IMR-90 (cell line): ENCODE measurements at regions not wholly inside any gene's neighbourhood (a gene's known extent, or its start where the extent isn't known, plus 50 kb on each side); places are given as distances from the start of the nearest gene placed in this dataset.

ENCODE experiments used
- ATAC-seq: fragments of 200-7000 bp; cut with Tn5 transposase; 2 replicates; pipeline ENCODE4 v1.9.1; 2020; ENCODE audit warnings: low read depth, mild to moderate bottlenecking, moderate library complexity
- BruUV-seq: library from RNA; stranded (reverse); fragments of 400-500 nt; replicated peaks from 2 replicates; lab custom pipeline; 2021; lab: Mats Ljungman, UMichigan
- CTCF ChIA-PET: fragments of 300-600 bp; formaldehyde crosslinking; extraction: SDS; loops from one replicate; lab custom pipeline; 2021; ENCODE audit warnings: antibody characterized with exemption; lab: Yijun Ruan, JAX
- POLR2A ChIA-PET: fragments of 300-600 bp; sonication (Branson Sonifier 250); formaldehyde crosslinking; loops from one replicate; lab custom pipeline; 2022; ENCODE audit warnings: antibody characterized with exemption; ENCODE audit not compliant: unreplicated experiment; lab: Charles Lee
- DNase-seq: peaks from one replicate; pipeline ENCODE4 v3.0.0; 2013
- H2AFZ ChIP-seq: replicated peaks from 2 replicates; pipeline ENCODE3; 2013; ENCODE audit warnings: low read length, mild to moderate bottlenecking; ENCODE audit not compliant: poor library complexity
- H2AK5ac ChIP-seq: 2 replicates; pipeline ENCODE4 v1.6.1; 2013; ENCODE audit warnings: low read depth, low read length, inconsistent platforms
- H2AK9ac ChIP-seq: replicated peaks from 2 replicates; pipeline ENCODE3; 2013; ENCODE audit warnings: mild to moderate bottlenecking, low read depth, low read length, moderate library complexity; ENCODE audit not compliant: poor library complexity
- H2BK120ac ChIP-seq: 2 replicates; pipeline ENCODE4 v1.6.1; 2013; ENCODE audit warnings: low read depth, low read length, inconsistent platforms
- H2BK15ac ChIP-seq: 3 replicates; pipeline ENCODE4 v1.6.1; 2013; ENCODE audit warnings: low read depth, low read length, inconsistent platforms
- H2BK20ac ChIP-seq: 2 replicates; pipeline ENCODE4 v1.6.1; 2013; ENCODE audit warnings: low read depth, mild to moderate bottlenecking, inconsistent platforms, low read length, moderate library complexity
- H2BK5ac ChIP-seq: 2 replicates; pipeline ENCODE4 v1.6.1; 2013; ENCODE audit warnings: mild to moderate bottlenecking, low read depth, low read length, inconsistent platforms; ENCODE audit not compliant: poor library complexity, severe bottlenecking
- H3K14ac ChIP-seq: replicated peaks from 2 replicates; pipeline ENCODE4 v1.6.1; 2013; ENCODE audit warnings: low read depth, low read length, inconsistent platforms
- H3K18ac ChIP-seq: 2 replicates; pipeline ENCODE4 v1.6.1; 2013; ENCODE audit warnings: low read depth, low read length, control low read depth
- H3K23ac ChIP-seq: 2 replicates; pipeline ENCODE4 v1.6.1; 2013; ENCODE audit warnings: low read depth, low read length, inconsistent platforms
- H3K27ac ChIP-seq: 2 replicates; pipeline ENCODE4 v1.5.1; 2013; ENCODE audit warnings: mild to moderate bottlenecking, control low read depth, low read length; ENCODE audit not compliant: insufficient read depth
- H3K27me3 ChIP-seq: 2 replicates; pipeline ENCODE4 v1.6.1; 2013; ENCODE audit warnings: low read length; ENCODE audit not compliant: control insufficient read depth, insufficient read depth
- H3K36me3 ChIP-seq: 2 replicates; pipeline ENCODE4 v1.6.1; 2013; ENCODE audit warnings: low read length, mixed read lengths; ENCODE audit not compliant: control insufficient read depth, insufficient read depth
- H3K4ac ChIP-seq: 2 replicates; pipeline ENCODE4 v1.6.1; 2013; ENCODE audit warnings: low read depth, low read length, inconsistent platforms
- H3K4me1 ChIP-seq: 2 replicates; pipeline ENCODE4 v1.6.1; 2013; ENCODE audit warnings: low read length, mixed read lengths; ENCODE audit not compliant: control insufficient read depth, insufficient read depth
- H3K4me2 ChIP-seq: 2 replicates; pipeline ENCODE4 v1.6.1; 2013; ENCODE audit warnings: low read depth, mild to moderate bottlenecking, control low read depth, low read length, moderate library complexity
- H3K4me3 ChIP-seq: 2 replicates; pipeline ENCODE4 v1.5.1; 2013; ENCODE audit warnings: low read depth, mild to moderate bottlenecking, control low read depth, low read length, moderate library complexity; ENCODE audit not compliant: insufficient read depth
- H3K56ac ChIP-seq: 2 replicates; pipeline ENCODE4 v1.6.1; 2013; ENCODE audit warnings: low read length, inconsistent platforms; ENCODE audit not compliant: insufficient read depth; ENCODE audit errors: extremely low read depth
- H3K79me1 ChIP-seq, 2 experiments: 2 replicates each; pipeline ENCODE4 v1.6.1; 2013; ENCODE audit warnings: low read length in 2 of 2, inconsistent platforms in 1 of 2, low read depth in 1 of 2
- H3K9ac ChIP-seq: 2 replicates; pipeline ENCODE4 v1.6.1; 2013; ENCODE audit warnings: low read depth, low read length, control low read depth
- H3K9me1 ChIP-seq: 2 replicates; pipeline ENCODE4 v1.6.1; 2013; ENCODE audit warnings: low read length, inconsistent platforms; ENCODE audit not compliant: insufficient read depth
- H3K9me3 ChIP-seq: 2 replicates; pipeline ENCODE4 v1.6.1; 2013; ENCODE audit warnings: low read length; ENCODE audit not compliant: control insufficient read depth, insufficient read depth
- H4K20me1 ChIP-seq: 2 replicates; pipeline ENCODE4 v1.6.1; 2013; ENCODE audit warnings: low read length, inconsistent platforms; ENCODE audit not compliant: insufficient read depth
- H4K5ac ChIP-seq: 2 replicates; pipeline ENCODE4 v1.6.1; 2013; ENCODE audit warnings: mild to moderate bottlenecking, low read depth, low read length, control low read depth
- H4K8ac ChIP-seq, 2 experiments: 2 replicates each; pipeline ENCODE4 v1.6.1; 2013; ENCODE audit warnings: low read depth in 2 of 2, low read length in 2 of 2, control low read depth in 1 of 2, inconsistent platforms in 1 of 2
- H4K91ac ChIP-seq: 2 replicates; pipeline ENCODE4 v1.6.1; 2013; ENCODE audit warnings: low read depth, low read length, inconsistent platforms; ENCODE audit not compliant: insufficient read depth
- BHLHE40 ChIP-seq: fragments of 150-350 bp; IDR thresholded peaks from 2 replicates; pipeline ENCODE4 v1.6.1; 2016; ENCODE audit warnings: mild to moderate bottlenecking, low read depth, low read length
- CEBPB ChIP-seq: IDR thresholded peaks from 2 replicates; pipeline ENCODE4 v1.6.1; 2012; ENCODE audit warnings: low read depth, low read length, improper control_type of control experiment
- FOS ChIP-seq: fragments of 150-350 bp; IDR thresholded peaks from 2 replicates; pipeline ENCODE4 v1.6.1; 2016; ENCODE audit warnings: low read depth, low read length
- MAFK ChIP-seq: IDR thresholded peaks from 2 replicates; pipeline ENCODE4 v1.6.1; 2012; ENCODE audit warnings: low read depth, low read length, improper control_type of control experiment
- MXI1 ChIP-seq: IDR thresholded peaks from 2 replicates; pipeline ENCODE4 v1.6.1; 2012; ENCODE audit warnings: low read depth, mild to moderate bottlenecking, low read length, moderate library complexity, borderline replicate concordance
- POLR2A ChIP-seq: IDR thresholded peaks from 2 replicates; pipeline ENCODE4 v1.6.1; 2012; ENCODE audit warnings: mild to moderate bottlenecking, low read depth, low read length
- RAD21 ChIP-seq: IDR thresholded peaks from 2 replicates; pipeline ENCODE4 v1.6.1; 2012; ENCODE audit warnings: low read length, improper control_type of control experiment
- RCOR1 ChIP-seq: IDR thresholded peaks from 2 replicates; pipeline ENCODE4 v1.6.1; 2012; ENCODE audit warnings: mild to moderate bottlenecking, low read length, improper control_type of control experiment; ENCODE audit not compliant: insufficient replicate concordance
- RFX5 ChIP-seq: IDR thresholded peaks from 2 replicates; pipeline ENCODE4 v1.8.0; 2012; ENCODE audit warnings: low read depth, mild to moderate bottlenecking, low read length, moderate library complexity
- WGBS, 2 experiments: methylation state at CpG; one replicate each; pipeline versions ENCODE4 v1.1.5 to v1.1.7; 2013; ENCODE audit warnings: missing lambda C conversion rate in 2 of 2; ENCODE audit not compliant: insufficient read length in 1 of 2; ENCODE audit errors: extremely low coverage in 2 of 2; 5-methylcytosine and 5-hydroxymethylcytosine counted together
- dilution Hi-C: fragments of 300-500 bp; cut with HindIII; formaldehyde crosslinking; loops from one replicate; pipeline ENCODE4 v1.14.3; 2018; ENCODE audit warnings: low sequenced_read_pairs; ENCODE audit not compliant: unreplicated experiment
- in situ Hi-C: fragments of 300-500 bp; cut with MboI; formaldehyde crosslinking; loops from 3 replicates; pipeline ENCODE4 v1.14.3; 2019; ENCODE audit warnings: low sequenced_read_pairs, inconsistent platforms, mixed read lengths
- intact Hi-C: fragments of 100-400 bp; cut with micrococcal nuclease; formaldehyde crosslinking; loops from 2 replicates; pipeline ENCODE4 v1.10.0; 2022
- TF ChIP-seq, protein P1 (sequence below): fragments of 150-350 bp; IDR thresholded peaks from 2 replicates; pipeline ENCODE4 v1.6.1; 2017; ENCODE audit warnings: mild to moderate bottlenecking, antibody characterized with exemption, low read length, low read depth
- TF ChIP-seq, protein P2 (sequence below): conservative IDR thresholded peaks from 2 replicates; pipeline ENCODE4 v1.5.1; 2012; ENCODE audit warnings: mild to moderate bottlenecking, low read depth, low read length, improper control_type of control experiment

- Histone ChIP-seq H3K79me1 (no peaks in the 10 kb centered on the region), H3K4ac (no peak overlapping the region), H3K4me2 (no peak overlapping the region), H3K14ac (no peak overlapping the region), H3K27me3 (no peaks in the 10 kb centered on the region), H4K20me1 (no peaks in the 10 kb centered on the region), H3K9me3 (no peaks in the 10 kb centered on the region), H4K8ac (no peak overlapping the region), H4K5ac (no peak overlapping the region), H3K56ac (no peak overlapping the region), H3K36me3 (peaks cover 6% of the 10 kb centered on the region; the same call in 1 of the 2 replicates), H3K9me1 (peaks cover 2% of the 10 kb centered on the region; the same call in 1 of the 2 replicates), H2BK5ac (no peak overlapping the region), H3K4me3 (no peak overlapping the region), H2AK5ac (no peak overlapping the region), H3K18ac (no peak overlapping the region), H2AFZ (no peak overlapping the region), H2BK20ac (no peak overlapping the region), H3K4me1 (peaks cover 5% of the 10 kb centered on the region), H4K91ac (no peak overlapping the region), H3K27ac (no peak overlapping the region), H2BK120ac (no peak overlapping the region), H2AK9ac (no peak overlapping the region), H3K9ac (no peak overlapping the region), H2BK15ac (no peak overlapping the region), H3K23ac (no peak overlapping the region)
- in situ Hi-C loops, result loop anchor here (5.0 to 25.0 kb wide), 2 partner anchors 83 to 318 kb away; no protein-coding TSS in a partner anchor
- TF ChIP-seq MXI1 (no peak), BHLHE40 (no peak), CEBPB (no peak), RFX5 (no peak), POLR2A (no peak), MAFK (no peak), RCOR1 (no peak), RAD21 (no peak), FOS (no peak)
- TF ChIP-seq, protein P1, sequence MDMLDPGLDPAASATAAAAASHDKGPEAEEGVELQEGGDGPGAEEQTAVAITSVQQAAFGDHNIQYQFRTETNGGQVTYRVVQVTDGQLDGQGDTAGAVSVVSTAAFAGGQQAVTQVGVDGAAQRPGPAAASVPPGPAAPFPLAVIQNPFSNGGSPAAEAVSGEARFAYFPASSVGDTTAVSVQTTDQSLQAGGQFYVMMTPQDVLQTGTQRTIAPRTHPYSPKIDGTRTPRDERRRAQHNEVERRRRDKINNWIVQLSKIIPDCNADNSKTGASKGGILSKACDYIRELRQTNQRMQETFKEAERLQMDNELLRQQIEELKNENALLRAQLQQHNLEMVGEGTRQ, result no peak
- TF ChIP-seq, protein P2, sequence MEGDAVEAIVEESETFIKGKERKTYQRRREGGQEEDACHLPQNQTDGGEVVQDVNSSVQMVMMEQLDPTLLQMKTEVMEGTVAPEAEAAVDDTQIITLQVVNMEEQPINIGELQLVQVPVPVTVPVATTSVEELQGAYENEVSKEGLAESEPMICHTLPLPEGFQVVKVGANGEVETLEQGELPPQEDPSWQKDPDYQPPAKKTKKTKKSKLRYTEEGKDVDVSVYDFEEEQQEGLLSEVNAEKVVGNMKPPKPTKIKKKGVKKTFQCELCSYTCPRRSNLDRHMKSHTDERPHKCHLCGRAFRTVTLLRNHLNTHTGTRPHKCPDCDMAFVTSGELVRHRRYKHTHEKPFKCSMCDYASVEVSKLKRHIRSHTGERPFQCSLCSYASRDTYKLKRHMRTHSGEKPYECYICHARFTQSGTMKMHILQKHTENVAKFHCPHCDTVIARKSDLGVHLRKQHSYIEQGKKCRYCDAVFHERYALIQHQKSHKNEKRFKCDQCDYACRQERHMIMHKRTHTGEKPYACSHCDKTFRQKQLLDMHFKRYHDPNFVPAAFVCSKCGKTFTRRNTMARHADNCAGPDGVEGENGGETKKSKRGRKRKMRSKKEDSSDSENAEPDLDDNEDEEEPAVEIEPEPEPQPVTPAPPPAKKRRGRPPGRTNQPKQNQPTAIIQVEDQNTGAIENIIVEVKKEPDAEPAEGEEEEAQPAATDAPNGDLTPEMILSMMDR, result no peak
- intact Hi-C loops, result no loop called here
- CTCF ChIA-PET, result interaction anchor here (0.7 to 3.2 kb wide), 4 partner anchors 8 to 83 kb away, joined by 3 to 23 read pairs (median 6); no protein-coding TSS in a partner anchor
- POLR2A ChIA-PET, result no interaction called here
- 87% methylated on average over 8 of the region's 16 CpGs; no CpG with 5 or more reads in 1 of the 2 experiments for WGBS, 2 experiments
- no peak for DNase-seq
- no peak for ATAC-seq
- dilution Hi-C loops, result no loop called here
- no TSS peak for BruUV-seq
Measured at GRCh38 chr14:95444132-95445129, 72.0 kb downstream of the SYNE3 start.
